ENCODE measurements at regions not wholly inside any gene's neighbourhood (a gene's known extent, or its start where the extent isn't known, plus 50 kb on each side); places are given as distances from the start of the nearest gene placed in this dataset.

GRCh38 chr11:69941546-69942332 is 122.5 kb upstream of the FGF3 start:
- FAIRE-seq (no peak), DNase-seq (ENCODE audit: insufficient read length) (no peak)
- no peak for TF ChIP-seq POLR2A (IDR thresholded peaks at IDR 0.05; ENCODE audit: low read depth, low read length)
- no peak for TF ChIP-seq TAF1 (IDR thresholded peaks at IDR 0.05; ENCODE audit: borderline replicate concordance, low read depth, low read length)
- no peak for TF ChIP-seq POLR2AphosphoS5 (IDR thresholded peaks at IDR 0.05; ENCODE audit: low read depth, low read length)

- DNase-seq (ENCODE audit: insufficient read length) (no peak), FAIRE-seq (no peak)
- TF ChIP-seq TAF1 (IDR thresholded peaks at IDR 0.05; ENCODE audit: borderline replicate concordance, low read depth, low read length) (no peak), POLR2A (IDR thresholded peaks at IDR 0.05; ENCODE audit: low read depth, low read length) (no peak), POLR2AphosphoS5 (IDR thresholded peaks at IDR 0.05; ENCODE audit: low read depth, low read length) (no peak)
These were observed 123.2 kb upstream of the FGF3 start for GRCh38 chr11:69942333-69942820.

GRCh38 chr11:69943066-69943465 is 123.8 kb upstream of the FGF3 start:
- no peak for DNase-seq (ENCODE audit: insufficient read length)
- no peak for FAIRE-seq
- no peak for TF ChIP-seq POLR2AphosphoS5 (IDR thresholded peaks at IDR 0.05; ENCODE audit: low read depth, low read length)
- TF ChIP-seq POLR2A (IDR thresholded peaks at IDR 0.05; ENCODE audit: low read depth, low read length) = no peak
- TF ChIP-seq TAF1 (IDR thresholded peaks at IDR 0.05; ENCODE audit: borderline replicate concordance, low read depth, low read length) = no peak

DNA sequence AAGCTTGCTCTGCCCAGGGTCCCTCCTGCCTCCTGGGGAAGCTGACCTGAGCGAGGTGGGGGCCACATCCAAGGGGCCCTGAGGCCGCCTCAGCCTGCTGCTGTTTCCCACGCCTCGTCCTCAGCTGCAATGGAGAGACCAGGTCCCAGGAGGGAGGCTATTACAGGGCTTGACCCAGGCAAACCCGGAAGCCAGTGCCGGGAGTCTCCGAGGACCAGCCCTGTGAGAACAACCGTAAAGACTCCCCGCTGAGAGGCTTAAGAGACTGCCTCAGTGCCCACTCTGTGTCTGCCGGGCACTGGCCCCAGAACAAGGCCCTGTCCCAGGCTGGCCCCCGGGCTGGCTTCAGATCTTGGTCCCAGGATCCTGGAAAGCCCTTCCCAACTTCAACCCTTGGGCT is 124.3 kb upstream of the FGF3 start:
- TF ChIP-seq POLR2AphosphoS5 (IDR thresholded peaks at IDR 0.05; ENCODE audit: low read depth, low read length) = no peak
- TF ChIP-seq POLR2A (IDR thresholded peaks at IDR 0.05; ENCODE audit: low read depth, low read length) = no peak
- TF ChIP-seq TAF1 (IDR thresholded peaks at IDR 0.05; ENCODE audit: borderline replicate concordance, low read depth, low read length) = no peak
- DNase-seq (ENCODE audit: insufficient read length) = no peak
- FAIRE-seq = no peak

- no peak for FAIRE-seq
These were observed 125.1 kb upstream of the FGF3 start for GRCh38 chr11:69944146-69944795.

DNA sequence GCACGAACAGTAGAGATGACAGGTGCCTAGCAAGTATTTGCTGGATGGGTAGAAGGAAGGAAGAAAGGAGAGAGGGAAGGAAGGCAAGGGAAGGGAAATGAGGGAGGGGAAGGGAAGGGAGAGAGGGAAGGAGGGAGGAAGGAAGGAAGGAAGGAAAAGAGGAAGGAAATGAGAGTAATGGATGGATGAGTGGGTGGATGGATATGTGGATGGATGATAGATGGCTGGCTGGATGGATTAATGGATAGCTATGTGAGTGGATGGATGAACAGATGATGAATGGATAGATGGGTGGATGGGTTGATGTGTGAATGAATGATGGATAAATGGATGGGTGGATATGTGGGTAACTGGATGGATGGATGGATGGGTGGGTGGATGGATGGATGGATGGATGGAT is 125.9 kb upstream of the FGF3 start:
- no peak for FAIRE-seq
- no peak for DNase-seq (ENCODE audit: insufficient read length)
- TF ChIP-seq POLR2A (IDR thresholded peaks at IDR 0.05; ENCODE audit: low read depth, low read length) = no peak
- TF ChIP-seq TAF1 (IDR thresholded peaks at IDR 0.05; ENCODE audit: borderline replicate concordance, low read depth, low read length) = no peak

More at GRCh38 chr11:69944146-69944795, 125.1 kb upstream of the FGF3 start:
- no peak for DNase-seq (ENCODE audit: insufficient read length)
- TF ChIP-seq TAF1 (IDR thresholded peaks at IDR 0.05; ENCODE audit: borderline replicate concordance, low read depth, low read length) = no peak
- no peak for TF ChIP-seq POLR2AphosphoS5 (IDR thresholded peaks at IDR 0.05; ENCODE audit: low read depth, low read length)
- no peak for TF ChIP-seq POLR2A (IDR thresholded peaks at IDR 0.05; ENCODE audit: low read depth, low read length)

DNA sequence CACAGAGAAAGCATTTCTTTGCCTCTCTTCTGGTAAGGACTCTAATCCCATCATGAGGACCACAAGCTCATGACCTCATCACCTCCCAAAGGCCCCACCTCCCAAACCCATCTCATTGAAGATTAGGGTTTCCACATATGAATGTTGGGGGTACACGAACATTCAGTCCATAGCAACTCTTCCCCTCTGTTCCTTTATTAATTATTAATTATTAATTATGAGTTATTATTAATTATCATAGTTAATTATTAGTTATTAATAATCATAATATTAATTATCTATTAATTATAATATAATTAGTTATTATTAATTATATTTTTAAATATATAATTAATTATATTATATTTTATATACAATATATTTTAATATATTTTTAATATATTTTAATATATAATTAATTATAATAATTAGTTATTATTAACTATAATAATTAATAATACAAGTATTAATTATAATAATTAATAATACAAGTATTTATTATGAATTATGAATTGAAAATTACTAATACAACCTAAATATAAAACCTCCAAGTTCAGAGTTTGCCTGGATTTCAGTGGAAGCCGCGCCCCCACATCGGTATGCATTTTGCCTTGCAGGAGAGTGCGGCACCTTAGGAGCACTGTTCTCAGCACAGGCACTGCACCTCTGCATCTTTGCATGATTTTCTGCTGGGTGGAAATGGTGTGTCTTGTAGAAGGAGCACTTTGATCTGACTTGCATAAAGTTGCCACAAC is 128.0 kb upstream of the FGF3 start:
- no peak for DNase-seq (ENCODE audit: insufficient read length)
- FAIRE-seq = no peak

DNA sequence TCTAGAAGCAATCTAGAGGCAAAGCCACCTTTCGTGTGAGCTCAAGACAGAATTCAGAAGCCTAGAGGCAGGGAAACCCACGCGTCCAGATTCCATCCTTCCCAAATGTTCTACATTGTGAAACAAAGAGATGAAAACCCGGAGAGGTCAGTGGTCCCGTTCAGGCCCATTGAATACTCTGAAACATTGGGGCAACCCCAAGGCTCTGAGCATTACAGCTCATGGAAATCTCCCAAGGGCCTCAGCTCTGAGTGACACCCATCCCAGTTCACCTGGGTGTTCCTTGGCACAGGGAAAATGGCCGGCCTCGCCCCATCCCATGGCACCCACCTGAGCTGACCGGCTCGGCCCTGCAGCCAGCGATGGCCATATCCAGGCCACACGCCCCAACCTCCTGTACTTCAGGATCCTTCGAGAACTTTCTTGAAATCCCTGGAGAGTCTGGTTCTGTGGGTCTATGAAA is 128.6 kb upstream of the FGF3 start:
- DNase-seq (ENCODE audit: insufficient read length) = no peak
- TF ChIP-seq POLR2AphosphoS5 (IDR thresholded peaks at IDR 0.05; ENCODE audit: low read depth, low read length) (no peak), POLR2A (IDR thresholded peaks at IDR 0.05; ENCODE audit: low read depth, low read length) (no peak), TAF1 (IDR thresholded peaks at IDR 0.05; ENCODE audit: borderline replicate concordance, low read depth, low read length) (no peak)
- no peak for FAIRE-seq

More for the DNA sequence above, 128.0 kb upstream of the FGF3 start:
- TF ChIP-seq POLR2A (IDR thresholded peaks at IDR 0.05; ENCODE audit: low read depth, low read length) (no peak), POLR2AphosphoS5 (IDR thresholded peaks at IDR 0.05; ENCODE audit: low read depth, low read length) (no peak), TAF1 (IDR thresholded peaks at IDR 0.05; ENCODE audit: borderline replicate concordance, low read depth, low read length) (no peak)

DNA sequence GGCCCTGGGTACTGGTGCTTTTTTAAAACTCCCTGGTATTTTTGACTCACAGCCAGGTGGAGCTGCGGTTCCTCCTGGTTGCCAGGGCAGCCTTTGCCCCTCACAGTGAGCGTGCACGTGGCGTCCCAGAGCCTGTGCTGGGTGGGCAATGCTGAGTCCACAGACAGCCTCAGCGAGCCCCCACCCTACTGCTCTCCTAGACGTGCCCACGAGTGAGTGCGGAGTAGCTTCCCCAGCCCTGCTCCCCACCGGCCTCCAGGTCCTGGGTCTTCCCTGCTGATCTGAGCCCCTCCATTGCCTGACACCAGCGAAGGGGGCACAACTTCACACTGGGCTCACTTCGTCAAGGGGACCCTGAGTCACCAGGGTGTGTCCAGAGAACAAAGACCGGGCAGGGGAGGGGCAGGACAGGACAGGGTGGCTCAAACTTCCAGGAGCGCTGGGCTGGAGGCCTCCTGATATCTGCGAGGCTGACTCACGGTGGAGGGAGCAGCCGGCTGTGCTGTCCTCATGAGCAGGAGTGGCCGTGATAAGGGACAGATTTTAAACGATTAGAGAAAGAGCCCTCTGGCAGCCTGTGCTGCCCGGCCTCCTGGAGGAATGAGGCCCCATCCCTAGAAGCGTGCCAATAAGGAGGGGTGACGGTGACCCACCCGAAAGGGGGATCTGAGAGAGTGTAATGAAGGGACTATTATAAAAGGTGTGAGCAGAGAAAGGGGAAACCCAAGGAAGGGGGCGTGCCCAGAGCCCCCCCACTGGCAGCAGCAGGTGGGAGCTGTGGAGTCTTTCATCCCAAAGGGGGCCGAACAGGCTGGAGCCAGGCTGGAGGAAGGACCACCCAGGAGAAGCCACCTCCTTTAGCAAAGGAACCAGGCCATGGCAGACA is 129.3 kb upstream of the FGF3 start:
- FAIRE-seq (no peak), DNase-seq (ENCODE audit: insufficient read length) (no peak)
- TF ChIP-seq POLR2AphosphoS5 (IDR thresholded peaks at IDR 0.05; ENCODE audit: low read depth, low read length) (no peak), TAF1 (IDR thresholded peaks at IDR 0.05; ENCODE audit: borderline replicate concordance, low read depth, low read length) (no peak)

GRCh38 chr11:69949327-69949726 is 128.8 kb upstream of the ANO1 start:
- no peak for TF ChIP-seq POLR2AphosphoS5 (IDR thresholded peaks at IDR 0.05; ENCODE audit: low read depth, low read length)
- TF ChIP-seq POLR2A (IDR thresholded peaks at IDR 0.05; ENCODE audit: low read depth, low read length) = no peak
- no peak for TF ChIP-seq TAF1 (IDR thresholded peaks at IDR 0.05; ENCODE audit: borderline replicate concordance, low read depth, low read length)
- FAIRE-seq (no peak), DNase-seq (ENCODE audit: insufficient read length) (no peak)
